Thoracic aorta (tissue), 2 donors: ENCODE measurements at regions not wholly inside any gene's neighbourhood (a gene's known extent, or its start where the extent isn't known, plus 50 kb on each side); places are given as distances from the start of the nearest gene placed in this dataset.

Experiments used
- ATAC-seq: fragments of 150-250 bp; one replicate; pipeline ENCODE4 v1.8.0; 2017; ENCODE audit warnings: low read depth; ENCODE audit not compliant: insufficient number of reproducible peaks, low FRiP score
- DNase-seq: peaks from one replicate; pipeline ENCODE4 v3.0.0-alpha.2; 2020; ENCODE audit warnings: low spot score
- H3K27ac ChIP-seq, 2 donors: fragments of 200-600 bp; sonication (generic); 1 replicate in 1 of 2; 2 replicates in 1 of 2; pipeline ENCODE4 v1.5.1; 2016; ENCODE audit warnings: mild to moderate bottlenecking in 2 of 2, moderate library complexity in 2 of 2
- H3K27me3 ChIP-seq: fragments of 200-600 bp; sonication (generic); replicated peaks from 2 replicates; pipeline ENCODE4 v1.6.0; 2016; ENCODE audit warnings: mild to moderate bottlenecking; ENCODE audit not compliant: insufficient read depth
- H3K36me3 ChIP-seq: fragments of 200-600 bp; sonication (generic); one replicate; pipeline ENCODE4 v1.5.1; 2016
- H3K4me1 ChIP-seq, 2 donors: fragments of 200-600 bp; sonication (generic); 1 replicate in 1 of 2; 2 replicates in 1 of 2; pipeline versions ENCODE4 v1.5.1 to v1.6.0; 2016; ENCODE audit warnings: low read depth in 2 of 2, mild to moderate bottlenecking in 1 of 2; ENCODE audit not compliant: control insufficient read depth in 1 of 2
- H3K4me3 ChIP-seq: fragments of 200-600 bp; sonication (generic); 2 replicates; pipeline ENCODE4 v1.5.1; 2016; ENCODE audit warnings: mild to moderate bottlenecking
- H3K9me3 ChIP-seq: fragments of 200-600 bp; sonication (generic); 2 replicates; pipeline ENCODE4 v1.5.1; 2016
- TF ChIP-seq, protein P1 (sequence below): fragments of 200-600 bp; sonication (generic); IDR thresholded peaks from one replicate; pipeline ENCODE4 v1.5.1; 2019; ENCODE audit warnings: antibody characterized with exemption

DNA sequence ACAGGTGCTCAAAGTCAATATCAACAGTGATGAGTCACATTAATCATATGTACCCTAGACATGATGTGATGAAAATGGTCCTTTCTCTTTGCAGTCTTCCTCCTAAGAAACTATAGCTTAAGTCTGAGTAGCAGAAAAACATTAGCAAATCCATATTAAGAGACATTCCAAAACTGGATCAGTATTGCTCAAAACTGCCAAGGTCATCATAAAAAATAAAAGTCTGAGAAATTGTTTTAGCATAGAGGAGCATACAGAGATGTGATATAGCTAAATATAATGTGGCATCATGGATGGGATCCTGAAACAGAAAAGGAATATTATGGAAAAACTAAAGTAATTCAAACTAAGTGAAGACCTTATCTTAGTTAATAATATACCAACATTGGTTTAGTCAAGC is 1316.1 kb downstream of the SUCLG1 start:
- TF ChIP-seq, protein P1, sequence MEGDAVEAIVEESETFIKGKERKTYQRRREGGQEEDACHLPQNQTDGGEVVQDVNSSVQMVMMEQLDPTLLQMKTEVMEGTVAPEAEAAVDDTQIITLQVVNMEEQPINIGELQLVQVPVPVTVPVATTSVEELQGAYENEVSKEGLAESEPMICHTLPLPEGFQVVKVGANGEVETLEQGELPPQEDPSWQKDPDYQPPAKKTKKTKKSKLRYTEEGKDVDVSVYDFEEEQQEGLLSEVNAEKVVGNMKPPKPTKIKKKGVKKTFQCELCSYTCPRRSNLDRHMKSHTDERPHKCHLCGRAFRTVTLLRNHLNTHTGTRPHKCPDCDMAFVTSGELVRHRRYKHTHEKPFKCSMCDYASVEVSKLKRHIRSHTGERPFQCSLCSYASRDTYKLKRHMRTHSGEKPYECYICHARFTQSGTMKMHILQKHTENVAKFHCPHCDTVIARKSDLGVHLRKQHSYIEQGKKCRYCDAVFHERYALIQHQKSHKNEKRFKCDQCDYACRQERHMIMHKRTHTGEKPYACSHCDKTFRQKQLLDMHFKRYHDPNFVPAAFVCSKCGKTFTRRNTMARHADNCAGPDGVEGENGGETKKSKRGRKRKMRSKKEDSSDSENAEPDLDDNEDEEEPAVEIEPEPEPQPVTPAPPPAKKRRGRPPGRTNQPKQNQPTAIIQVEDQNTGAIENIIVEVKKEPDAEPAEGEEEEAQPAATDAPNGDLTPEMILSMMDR: no peak
- no peak for DNase-seq
- H3K27ac ChIP-seq: no peak overlapping the region
- no peaks in the 10 kb centered on the region for H3K36me3 ChIP-seq
- ATAC-seq: no peak
- no peak overlapping the region for H3K4me3 ChIP-seq
- H3K9me3 ChIP-seq: no peaks in the 10 kb centered on the region
- H3K4me1 ChIP-seq: no peaks in the 10 kb centered on the region
- H3K27me3 ChIP-seq: no peaks in the 10 kb centered on the region

DNA sequence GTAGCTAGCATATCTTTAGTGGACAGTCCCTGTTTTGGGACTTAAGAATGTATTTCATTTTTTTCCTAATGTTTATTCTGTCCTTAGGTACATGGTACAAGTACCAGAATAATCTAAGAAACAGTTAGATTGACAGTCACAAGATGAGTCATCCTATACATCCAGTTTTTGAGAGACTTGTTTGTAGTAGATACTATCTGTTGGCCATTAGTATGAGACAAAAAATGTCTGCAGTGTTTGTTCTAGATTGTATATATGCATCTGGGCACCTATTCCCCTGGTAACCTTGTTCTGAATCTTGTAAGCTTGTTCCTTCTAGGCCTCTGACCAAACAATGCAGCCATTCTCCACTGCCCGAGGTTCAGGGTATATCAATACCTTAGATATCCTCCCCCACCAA is 1343.5 kb downstream of the SUCLG1 start:
- no peaks in the 10 kb centered on the region for H3K9me3 ChIP-seq
- no peak overlapping the region for H3K27ac ChIP-seq
- no peaks in the 10 kb centered on the region for H3K36me3 ChIP-seq
- H3K27me3 ChIP-seq: no peaks in the 10 kb centered on the region
- DNase-seq (no peak), ATAC-seq (no peak)
- TF ChIP-seq, protein P1: no peak
- H3K4me1 ChIP-seq: no peaks in the 10 kb centered on the region
- H3K4me3 ChIP-seq: no peak overlapping the region

DNA sequence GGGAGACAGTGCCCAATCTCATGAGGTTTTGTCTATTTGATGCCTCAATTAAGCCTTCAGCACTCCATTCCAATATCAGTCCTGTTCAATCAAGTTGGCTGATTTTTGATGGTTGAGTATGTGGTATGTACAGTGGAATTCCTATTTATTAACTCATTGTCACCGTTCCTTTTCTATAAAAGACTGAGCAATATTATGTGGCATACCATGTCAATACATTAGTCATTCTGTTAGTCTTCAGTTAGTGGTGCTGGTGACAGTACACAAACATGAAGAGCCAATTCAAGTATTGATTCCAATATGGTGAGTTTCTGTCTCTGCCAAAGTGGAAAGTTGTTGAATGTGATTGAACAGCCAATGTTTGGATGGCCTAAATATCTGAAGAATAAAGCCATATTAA is 1343.9 kb downstream of the SUCLG1 start:
- no peak for DNase-seq
- TF ChIP-seq, protein P1: no peak

DNA sequence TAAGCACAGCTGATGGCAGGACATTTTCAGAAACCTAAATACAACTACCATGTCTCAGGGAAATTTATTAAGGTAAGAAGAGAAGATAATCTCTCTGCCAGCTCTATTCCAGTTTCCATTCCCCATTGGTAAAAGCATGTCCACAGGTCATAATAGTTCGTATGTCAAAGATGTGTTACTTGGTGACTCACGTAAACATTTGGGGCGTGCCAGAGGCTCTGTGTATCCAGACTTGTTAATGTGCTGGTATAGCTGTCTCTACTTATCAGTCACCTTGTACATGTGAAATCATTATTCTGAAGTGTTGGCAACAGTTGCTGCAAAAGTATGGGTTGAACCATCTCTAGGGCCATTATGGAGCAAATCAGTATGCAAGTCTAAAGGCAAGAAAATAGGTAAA is 1345.1 kb downstream of the SUCLG1 start:
- no peaks in the 10 kb centered on the region for H3K4me1 ChIP-seq

More for the DNA sequence above, 1343.9 kb downstream of the SUCLG1 start:
- Histone ChIP-seq H3K27me3 (no peaks in the 10 kb centered on the region), H3K36me3 (no peaks in the 10 kb centered on the region), H3K27ac (no peak overlapping the region), H3K4me1 (no peaks in the 10 kb centered on the region), H3K9me3 (no peaks in the 10 kb centered on the region), H3K4me3 (no peak overlapping the region)
- no peak for ATAC-seq

DNA sequence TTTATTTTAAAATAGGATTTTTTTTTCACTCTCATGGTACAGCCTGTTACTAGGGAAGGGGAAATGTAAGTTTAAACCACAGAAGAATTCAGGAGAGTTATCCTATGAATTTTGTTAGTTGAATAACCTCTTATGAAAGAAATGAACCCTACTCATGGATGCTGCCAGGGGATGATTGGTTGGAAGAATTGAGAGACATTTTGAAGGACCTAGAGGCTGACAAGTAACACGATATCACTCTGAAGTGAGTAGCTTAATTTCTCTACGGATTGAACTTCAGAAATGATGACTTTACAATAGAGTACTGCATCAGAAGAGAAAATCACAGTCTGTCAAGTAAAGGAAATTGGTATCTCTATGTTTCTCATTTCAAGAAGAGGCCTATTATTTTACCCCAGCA is 1346.2 kb downstream of the SUCLG1 start:
- Histone ChIP-seq H3K9me3 (no peaks in the 10 kb centered on the region), H3K4me1 (no peaks in the 10 kb centered on the region), H3K27ac (no peak overlapping the region), H3K36me3 (no peaks in the 10 kb centered on the region), H3K4me3 (no peak overlapping the region), H3K27me3 (no peaks in the 10 kb centered on the region)
- no peak for ATAC-seq
- no peak for DNase-seq
- TF ChIP-seq, protein P1: no peak

More for the DNA sequence above, 1345.1 kb downstream of the SUCLG1 start:
- ATAC-seq (no peak), DNase-seq (no peak)
- Histone ChIP-seq H3K36me3 (no peaks in the 10 kb centered on the region), H3K4me3 (no peak overlapping the region), H3K27ac (no peak overlapping the region), H3K9me3 (no peaks in the 10 kb centered on the region), H3K27me3 (no peaks in the 10 kb centered on the region)
- TF ChIP-seq, protein P1: no peak
